ENCODE measurements at regions not wholly inside any gene's neighbourhood (a gene's known extent, or its start where the extent isn't known, plus 50 kb on each side); places are given as distances from the start of the nearest gene placed in this dataset.
"Not testable (repeated sequence)": the region's sequence is repeated elsewhere in the genome, so short reads cannot be mapped to it uniquely, and the experiment has no call there.

- H2BK120ac ChIP-seq (replicated peaks; ENCODE audit: low read depth, low read length); H3K18ac ChIP-seq (ENCODE audit: extremely low read depth, low read length); H4K20me1 ChIP-seq (replicated peaks in 1 of 2; ENCODE audit: control insufficient read depth in 1 of 2, insufficient read depth in 2 of 2, low read length in 2 of 2); H2BK12ac ChIP-seq (ENCODE audit: low read depth, low read length); POLR2A ChIA-PET (ENCODE audit: partially characterized antibody); H3K4me2 ChIP-seq (ENCODE audit: insufficient read depth in 1 of 2, low read depth in 2 of 2, low read length in 2 of 2); H3K4ac ChIP-seq (replicated peaks; ENCODE audit: insufficient read length, low read depth, low read length); H3K79me2 ChIP-seq (ENCODE audit: control insufficient read depth in 1 of 2, insufficient read depth in 2 of 2, low read length in 2 of 2); H3K79me1 ChIP-seq (ENCODE audit: low read depth, low read length); H3K14ac ChIP-seq (ENCODE audit: insufficient read length); FAIRE-seq; H2BK15ac ChIP-seq (ENCODE audit: low read length); H3K27me3 ChIP-seq (replicated peaks in 1 of 4; ENCODE audit: control insufficient read depth in 3 of 4, extremely low read depth in 1 of 4, insufficient read depth in 3 of 4, low read length in 3 of 4); H2AFZ ChIP-seq (ENCODE audit: low read length); DNase-seq (ENCODE audit: low read depth in 1 of 2, low spot score in 2 of 2); H4K5ac ChIP-seq (ENCODE audit: insufficient read length, low read depth, low read length); H3K9ac ChIP-seq (replicated peaks in 1 of 4; ENCODE audit: extremely low read depth in 1 of 4, low read depth in 3 of 4, low read length in 3 of 4); H3K4me1 ChIP-seq (replicated peaks in 1 of 4; ENCODE audit: control insufficient read depth in 3 of 4, insufficient read depth in 4 of 4, low read length in 3 of 4); H3K36me3 ChIP-seq (ENCODE audit: control insufficient read depth in 2 of 4, insufficient read depth in 4 of 4, low read length in 3 of 4); CTCF ChIA-PET (ENCODE audit: partially characterized antibody); H3K27ac ChIP-seq (ENCODE audit: low read depth, low read length); H3K23ac ChIP-seq (ENCODE audit: insufficient read length); H2BK5ac ChIP-seq (ENCODE audit: low read depth, low read length); H3K56ac ChIP-seq (replicated peaks; ENCODE audit: insufficient read length, low read depth, low read length); H4K8ac ChIP-seq (ENCODE audit: extremely low read depth, insufficient read depth, low read length); H3K4me3 ChIP-seq (ENCODE audit: extremely low read depth in 1 of 4, insufficient read depth in 2 of 4, low read depth in 3 of 4, low read length in 4 of 4); H2BK20ac ChIP-seq (ENCODE audit: low read length); H4K91ac ChIP-seq (replicated peaks; ENCODE audit: insufficient read length, low read length); H2AK5ac ChIP-seq (ENCODE audit: low read depth, low read length): not testable (repeated sequence)
- 85 to 99% methylated on average over 13 to 15 of the region's 15 CpGs for WGBS, 2 experiments (ENCODE audit: extremely low coverage in 1 of 2, insufficient coverage in 1 of 2, insufficient read length in 1 of 2, insufficient replicate concordance in 2 of 2, low coverage in 1 of 2, low lambda C conversion rate in 2 of 2, missing lambda C conversion rate in 1 of 2)
- Histone ChIP-seq H3K23me2 (ENCODE audit: low read depth, low read length) (peaks cover 50% of the 10 kb centered on the region; the same call in 1 of the 2 replicates), H3K9me3 (ENCODE audit: insufficient read depth in 2 of 2, low read depth in 1 of 2, low read length in 1 of 2) (peaks cover 43 to 97% of the 10 kb centered on the region in 2 experiments)
Measured at GRCh38 chr21:7942219-7942618, 2579.2 kb upstream of the TPTE start.

GRCh38 chr21:7943534-7943933, 2577.8 kb upstream of the TPTE start:
- H4K20me1 ChIP-seq (replicated peaks in 1 of 2; ENCODE audit: control insufficient read depth in 1 of 2, insufficient read depth in 2 of 2, low read length in 2 of 2); CTCF ChIA-PET (ENCODE audit: partially characterized antibody); H4K91ac ChIP-seq (replicated peaks; ENCODE audit: insufficient read length, low read length); H3K27ac ChIP-seq (ENCODE audit: low read depth, low read length); H3K56ac ChIP-seq (replicated peaks; ENCODE audit: insufficient read length, low read depth, low read length); POLR2A ChIA-PET (ENCODE audit: partially characterized antibody); H2BK12ac ChIP-seq (ENCODE audit: low read depth, low read length); H3K36me3 ChIP-seq (ENCODE audit: control insufficient read depth in 2 of 4, insufficient read depth in 4 of 4, low read length in 3 of 4); H3K9ac ChIP-seq (replicated peaks in 1 of 4; ENCODE audit: extremely low read depth in 1 of 4, low read depth in 3 of 4, low read length in 3 of 4); DNase-seq (ENCODE audit: low read depth in 1 of 2, low spot score in 2 of 2); H3K23ac ChIP-seq (ENCODE audit: insufficient read length); H3K18ac ChIP-seq (ENCODE audit: extremely low read depth, low read length); H4K5ac ChIP-seq (ENCODE audit: insufficient read length, low read depth, low read length); H3K79me1 ChIP-seq (ENCODE audit: low read depth, low read length); H3K27me3 ChIP-seq (replicated peaks in 1 of 4; ENCODE audit: control insufficient read depth in 3 of 4, extremely low read depth in 1 of 4, insufficient read depth in 3 of 4, low read length in 3 of 4); H2AFZ ChIP-seq (ENCODE audit: low read length); H2AK5ac ChIP-seq (ENCODE audit: low read depth, low read length); H4K8ac ChIP-seq (ENCODE audit: extremely low read depth, insufficient read depth, low read length); H3K4me2 ChIP-seq (ENCODE audit: insufficient read depth in 1 of 2, low read depth in 2 of 2, low read length in 2 of 2); H3K4me3 ChIP-seq (ENCODE audit: extremely low read depth in 1 of 4, insufficient read depth in 2 of 4, low read depth in 3 of 4, low read length in 4 of 4); H3K79me2 ChIP-seq (ENCODE audit: control insufficient read depth in 1 of 2, insufficient read depth in 2 of 2, low read length in 2 of 2); FAIRE-seq; H3K4me1 ChIP-seq (replicated peaks in 1 of 4; ENCODE audit: control insufficient read depth in 3 of 4, insufficient read depth in 4 of 4, low read length in 3 of 4); H3K4ac ChIP-seq (replicated peaks; ENCODE audit: insufficient read length, low read depth, low read length); H2BK15ac ChIP-seq (ENCODE audit: low read length); H2BK120ac ChIP-seq (replicated peaks; ENCODE audit: low read depth, low read length); H2BK20ac ChIP-seq (ENCODE audit: low read length); H2BK5ac ChIP-seq (ENCODE audit: low read depth, low read length); H3K14ac ChIP-seq (ENCODE audit: insufficient read length): not testable (repeated sequence)
- WGBS, 2 experiments (ENCODE audit: extremely low coverage in 1 of 2, insufficient coverage in 1 of 2, insufficient read length in 1 of 2, insufficient replicate concordance in 2 of 2, low coverage in 1 of 2, low lambda C conversion rate in 2 of 2, missing lambda C conversion rate in 1 of 2): 92 to 100% methylated on average over 5 to 8 of the region's 8 CpGs
- peaks cover 48 to 97% of the 10 kb centered on the region in 2 experiments for H3K9me3 ChIP-seq (ENCODE audit: insufficient read depth in 2 of 2, low read depth in 1 of 2, low read length in 1 of 2)
- H3K23me2 ChIP-seq (ENCODE audit: low read depth, low read length): peaks cover 55% of the 10 kb centered on the region; the same call in 1 of the 2 replicates

Data from H1 (cell line).